ENCODE measurements at regions not wholly inside any gene's neighbourhood (a gene's known extent, or its start where the extent isn't known, plus 50 kb on each side); places are given as distances from the start of the nearest gene placed in this dataset.

- CTCF ChIA-PET, result no interaction called here
- no peak for DNase-seq
- H3K18ac ChIP-seq (ENCODE audit: low read depth, low read length), result no peak overlapping the region
- no peak overlapping the region for H3K14ac ChIP-seq (replicated peaks; ENCODE audit: low read depth, low read length)
- no peak overlapping the region for H2BK20ac ChIP-seq (ENCODE audit: low read depth, low read length)
- H3K4me3 ChIP-seq (ENCODE audit: insufficient read depth, low read depth, low read length), result no peak overlapping the region
- H2BK5ac ChIP-seq (ENCODE audit: low read depth, low read length, poor library complexity, severe bottlenecking), result no peak overlapping the region
- peaks cover 32% of the 10 kb centered on the region for H3K27me3 ChIP-seq (ENCODE audit: control insufficient read depth, insufficient read depth, low read length)
- BruUV-seq (replicated peaks), result no TSS peak
- H3K4me2 ChIP-seq (ENCODE audit: low read depth, low read length), result no peak overlapping the region
- intact Hi-C loops (cut with micrococcal nuclease), result no loop called here
- no peaks in the 10 kb centered on the region for H3K36me3 ChIP-seq (ENCODE audit: control insufficient read depth, insufficient read depth, low read length)
- H3K56ac ChIP-seq (ENCODE audit: extremely low read depth, insufficient read depth, low read length), result no peak overlapping the region
- no peak overlapping the region for H2AFZ ChIP-seq (replicated peaks; ENCODE audit: low read length, poor library complexity)
- H3K4ac ChIP-seq (ENCODE audit: low read depth, low read length), result no peak overlapping the region
- dilution Hi-C loops (cut with HindIII; ENCODE audit: low sequenced_read_pairs, unreplicated experiment), result no loop called here
- WGBS, 2 experiments (ENCODE audit: extremely low coverage in 2 of 2, insufficient read length in 1 of 2), result 42% methylated on average over 11 of the region's 23 CpGs; no CpG with 5 or more reads in 1 of the 2 experiments
- H2BK120ac ChIP-seq (ENCODE audit: low read depth, low read length), result no peak overlapping the region
- no peaks in the 10 kb centered on the region for H4K20me1 ChIP-seq (ENCODE audit: insufficient read depth, low read length)
- H3K27ac ChIP-seq (ENCODE audit: insufficient read depth, low read length), result no peak overlapping the region
- no peaks in the 10 kb centered on the region for H3K79me1 ChIP-seq (ENCODE audit: low read depth in 1 of 2, low read length in 2 of 2)
- no peaks in the 10 kb centered on the region for H3K9me1 ChIP-seq (ENCODE audit: insufficient read depth, low read length)
- H4K8ac ChIP-seq (ENCODE audit: low read depth in 2 of 2, low read length in 2 of 2), result no peak overlapping the region
- no peak overlapping the region for H3K9ac ChIP-seq (ENCODE audit: low read depth, low read length)
- ATAC-seq (ENCODE audit: low read depth), result no peak
- H4K5ac ChIP-seq (ENCODE audit: low read depth, low read length), result no peak overlapping the region
- POLR2A ChIA-PET (ENCODE audit: unreplicated experiment), result no interaction called here
- in situ Hi-C loops (cut with MboI; ENCODE audit: low sequenced_read_pairs), result no loop called here
- H2AK5ac ChIP-seq (ENCODE audit: low read depth, low read length), result no peak overlapping the region
- H2AK9ac ChIP-seq (replicated peaks; ENCODE audit: low read depth, low read length, poor library complexity), result no peak overlapping the region
- no peak for TF ChIP-seq MXI1 (IDR thresholded peaks at IDR 0.05; ENCODE audit: borderline replicate concordance, low read depth, low read length)
- no peak for TF ChIP-seq CTCF (conservative IDR thresholded peaks at IDR 0.05; ENCODE audit: low read depth, low read length)
- TF ChIP-seq ELK1 (IDR thresholded peaks at IDR 0.05; ENCODE audit: borderline replicate concordance, low read depth, low read length), result no peak
- TF ChIP-seq FOS (IDR thresholded peaks at IDR 0.05; ENCODE audit: low read depth, low read length), result no peak
- TF ChIP-seq CEBPB (IDR thresholded peaks at IDR 0.05; ENCODE audit: low read depth, low read length), result no peak
- H3K23ac ChIP-seq (ENCODE audit: low read depth, low read length), result no peak overlapping the region
- no peak overlapping the region for H2BK15ac ChIP-seq (ENCODE audit: low read depth, low read length)
- peaks cover 3% of the 10 kb centered on the region; the same call in 1 of the 2 replicates for H3K4me1 ChIP-seq (ENCODE audit: control insufficient read depth, insufficient read depth, low read length)
- no peaks in the 10 kb centered on the region for H3K9me3 ChIP-seq (ENCODE audit: control insufficient read depth, insufficient read depth, low read length)
- H4K91ac ChIP-seq (ENCODE audit: insufficient read depth, low read depth, low read length), result no peak overlapping the region
These were observed 85.1 kb upstream of the RHOU start for GRCh38 chr1:228650141-228650540.
